Loucy (cell line): ENCODE measurements at regions not wholly inside any gene's neighbourhood (a gene's known extent, or its start where the extent isn't known, plus 50 kb on each side); places are given as distances from the start of the nearest gene placed in this dataset.

Experiments used
- CTCF ChIP-seq: fragments of 200-600 bp; sonication (generic); conservative IDR thresholded peaks from 2 replicates; pipeline ENCODE4 v1.5.1; 2014; ENCODE audit warnings: mild to moderate bottlenecking, antibody characterized with exemption, low read length
- EZH2phosphoT487 ChIP-seq: fragments of 200-600 bp; IDR thresholded peaks from 2 replicates; pipeline ENCODE4 v1.6.1; 2018; ENCODE audit warnings: antibody characterized with exemption, mild to moderate bottlenecking, moderate library complexity, borderline replicate concordance

- TF ChIP-seq CTCF (no peak), EZH2phosphoT487 (no peak)
Observed at GRCh38 chr18:37861981-37862380, 296.4 kb upstream of the CELF4 start.
